T-helper 2 cell (primary cell): ENCODE measurements at regions not wholly inside any gene's neighbourhood (a gene's known extent, or its start where the extent isn't known, plus 50 kb on each side); places are given as distances from the start of the nearest gene placed in this dataset.
"Not testable (repeated sequence)": the region's sequence is repeated elsewhere in the genome, so short reads cannot be mapped to it uniquely, and the experiment has no call there.

Experiments used
- DNase-seq, 5 experiments: peaks; one replicate each; pipeline versions ENCODE4 v3.0.0 to v3.0.0-alpha.2; 2012 to 2022

DNA sequence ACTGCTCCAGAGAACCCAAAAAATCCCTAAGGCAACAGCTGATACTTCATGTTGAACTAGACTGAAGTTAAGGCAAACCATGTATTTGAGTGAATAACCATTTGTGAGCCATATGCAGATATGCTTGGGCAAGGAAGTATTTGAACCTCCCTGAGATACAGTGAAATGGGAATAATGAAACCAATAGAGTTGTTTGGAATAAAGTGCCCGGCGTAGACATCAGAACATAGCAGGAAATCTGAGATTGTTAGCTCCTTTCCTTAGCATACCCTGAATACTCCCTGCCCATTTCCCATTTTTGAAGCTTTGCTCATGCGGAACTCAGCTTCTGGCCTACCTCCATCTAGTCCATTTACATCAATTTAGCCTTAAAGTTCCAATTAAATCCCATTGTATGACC lies 611.9 kb downstream of the EFNA5 start:
- DNase-seq, result no peak

DNA sequence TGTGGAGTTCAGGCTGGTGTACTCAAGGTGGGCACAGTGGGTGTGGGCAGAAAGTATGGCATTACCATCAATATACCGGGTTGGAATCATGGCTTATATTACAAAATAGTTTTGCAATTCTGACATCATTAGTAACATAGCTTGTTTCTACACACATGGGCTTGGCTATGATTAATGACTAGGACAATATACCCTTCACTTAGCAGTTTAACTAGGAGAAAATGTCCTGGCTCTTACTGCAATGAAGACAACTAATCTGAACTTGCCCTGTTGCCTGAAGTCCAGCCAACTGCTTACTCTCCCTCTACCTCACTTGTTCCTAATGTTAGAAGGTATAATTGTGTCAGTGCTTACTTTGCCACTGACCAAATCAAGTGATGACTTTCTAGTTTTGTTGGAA lies 612.5 kb downstream of the EFNA5 start:
- DNase-seq, result no peak

GRCh38 chr5:107056278-107056677 lies 614.5 kb downstream of the EFNA5 start:
- DNase-seq, result no peak

- DNase-seq, result no peak
Observed at GRCh38 chr5:107047048-107047447, 623.7 kb downstream of the EFNA5 start.

DNA sequence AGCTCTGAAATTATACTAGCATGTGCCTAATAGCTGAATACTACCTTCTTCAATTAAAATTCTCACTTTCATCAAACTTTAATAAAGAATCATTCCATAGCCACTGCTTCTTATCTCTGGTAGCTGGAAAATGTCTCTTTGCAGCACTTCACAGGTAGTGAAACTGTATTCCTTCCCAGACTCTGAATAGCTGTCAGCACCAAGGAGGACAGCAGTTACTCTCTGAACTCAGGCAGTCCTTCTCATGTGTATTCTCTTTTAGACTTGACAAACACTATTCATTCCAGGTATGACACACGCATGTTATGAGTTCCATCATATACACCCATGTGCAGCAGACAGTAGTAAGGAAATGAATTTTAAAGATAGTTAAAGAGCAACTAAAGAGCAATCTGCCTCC lies 627.1 kb downstream of the EFNA5 start:
- no peak for DNase-seq

GRCh38 chr5:107040907-107041306 lies 629.8 kb downstream of the EFNA5 start:
- DNase-seq, result no peak

DNA sequence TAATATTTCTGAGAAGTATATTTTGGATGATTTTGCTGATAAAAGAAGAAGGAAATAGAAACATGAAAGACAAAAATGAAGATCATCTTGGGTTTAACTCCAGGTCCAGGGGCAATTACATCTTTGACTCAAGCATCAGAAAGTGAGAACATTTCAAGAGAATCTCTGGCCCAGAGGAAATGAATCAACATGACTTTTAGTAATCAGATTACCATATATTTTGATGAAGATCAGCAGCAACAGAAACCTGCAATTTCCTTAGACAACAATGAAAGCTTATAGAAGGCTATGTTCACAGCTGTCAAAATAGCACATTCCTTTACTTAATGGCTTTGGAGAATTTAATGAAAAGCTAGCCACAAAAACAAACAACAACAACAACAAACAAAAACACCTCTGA lies 638.1 kb downstream of the EFNA5 start:
- no peak for DNase-seq

- DNase-seq, result no peak
Observed at GRCh38 chr5:107028938-107029337, 641.8 kb downstream of the EFNA5 start.

DNA sequence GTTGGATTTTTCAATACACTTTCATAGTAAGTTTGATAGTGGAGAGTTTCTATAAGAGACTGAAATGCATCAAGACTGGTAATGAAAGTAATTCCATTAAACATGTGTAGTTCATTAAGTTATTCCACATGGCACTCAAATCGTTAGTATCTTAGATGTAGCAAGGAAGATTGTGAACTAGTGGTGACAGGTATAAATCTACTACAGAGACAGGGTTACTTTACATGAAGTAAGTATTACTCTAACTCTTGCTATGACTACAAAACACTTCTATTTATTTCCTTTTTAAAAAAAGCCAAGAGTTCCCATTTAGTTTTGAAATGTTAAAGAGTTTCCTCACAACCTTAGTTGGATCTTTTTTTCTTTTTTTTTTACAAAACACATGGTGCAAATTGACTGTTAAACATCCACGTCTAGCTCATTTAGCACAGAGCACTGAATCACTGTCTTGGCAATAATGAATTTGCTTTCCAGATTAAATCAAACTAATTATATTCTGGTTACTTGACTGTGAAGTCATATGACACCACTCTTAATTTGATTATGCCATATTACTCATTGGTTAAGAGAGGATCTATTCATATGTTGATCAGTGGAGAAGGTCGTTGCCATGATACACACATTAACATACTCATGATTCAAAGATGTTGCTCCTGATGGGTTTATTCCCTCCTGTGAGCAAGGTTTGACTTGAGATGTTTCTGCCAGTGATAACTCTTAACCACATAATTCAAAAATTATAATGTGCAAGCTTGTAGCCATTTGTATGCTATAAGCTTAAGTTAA lies 644.8 kb downstream of the EFNA5 start:
- no peak for DNase-seq

- no peak for DNase-seq
Observed at GRCh38 chr5:107023732-107024131, 647.0 kb downstream of the EFNA5 start.

GRCh38 chr5:107021575-107021974 lies 649.2 kb downstream of the EFNA5 start:
- DNase-seq, result no peak

DNA sequence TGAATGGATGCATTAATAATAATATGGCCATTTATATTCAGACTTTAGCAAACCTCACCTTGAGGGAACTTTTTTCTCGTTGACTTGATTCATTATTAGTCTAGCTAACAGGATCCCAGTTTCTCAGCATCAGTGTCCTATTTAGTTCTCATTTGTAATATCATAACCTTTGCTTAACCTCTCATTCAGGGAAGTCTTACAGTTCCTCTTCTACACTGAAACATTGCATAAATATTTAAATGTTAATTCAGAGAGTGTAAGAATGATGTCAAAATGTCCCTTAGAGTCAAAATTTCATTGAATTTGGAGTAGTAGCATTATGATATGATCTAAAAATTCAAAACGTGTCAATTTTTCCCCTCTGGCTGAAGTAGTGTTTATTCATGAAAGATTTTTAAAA lies 650.1 kb downstream of the EFNA5 start:
- no peak for DNase-seq

- no peak for DNase-seq
Observed at GRCh38 chr5:107017616-107018015, 653.1 kb downstream of the EFNA5 start.

DNA sequence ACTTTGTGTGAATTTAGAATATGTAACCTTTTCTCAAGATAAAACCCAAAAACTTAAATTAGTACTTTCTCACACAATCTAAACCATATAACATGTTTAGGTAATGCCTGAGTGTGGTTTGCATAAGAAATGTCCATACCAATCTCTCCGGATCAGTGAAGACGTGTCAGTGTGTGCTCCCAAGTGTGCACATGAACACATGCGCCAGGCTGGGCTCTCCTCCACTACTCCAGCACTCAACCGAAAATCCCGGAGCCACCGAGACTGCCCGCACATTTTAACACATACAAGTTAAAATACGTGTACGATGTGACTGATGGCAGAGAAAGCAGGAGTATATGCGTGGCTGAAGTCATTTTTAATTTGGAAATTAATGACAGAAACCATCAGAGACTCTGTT lies 658.4 kb downstream of the EFNA5 start:
- DNase-seq, result no peak

- DNase-seq, result no peak
Observed at GRCh38 chr5:107011605-107012004, 659.1 kb downstream of the EFNA5 start.

DNA sequence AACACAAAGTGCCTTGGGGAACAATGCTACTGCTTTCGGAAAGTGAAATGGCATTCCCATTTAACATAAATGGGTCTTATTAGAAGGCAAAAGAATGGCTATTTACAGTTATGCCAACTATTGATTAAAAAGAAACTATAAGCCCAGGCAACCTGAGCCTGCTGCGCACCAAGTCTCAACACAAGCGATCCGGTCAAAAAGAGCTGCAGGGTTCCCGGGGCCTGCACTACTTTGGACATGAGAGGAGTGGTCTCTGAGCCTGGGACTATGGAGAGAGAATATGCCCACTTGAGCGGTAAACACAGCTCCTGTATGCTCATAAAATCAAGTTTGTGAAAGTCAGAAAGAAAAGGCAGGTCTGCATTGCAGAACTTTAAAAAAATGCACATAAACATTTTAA lies 660.7 kb downstream of the EFNA5 start:
- DNase-seq, result no peak

DNA sequence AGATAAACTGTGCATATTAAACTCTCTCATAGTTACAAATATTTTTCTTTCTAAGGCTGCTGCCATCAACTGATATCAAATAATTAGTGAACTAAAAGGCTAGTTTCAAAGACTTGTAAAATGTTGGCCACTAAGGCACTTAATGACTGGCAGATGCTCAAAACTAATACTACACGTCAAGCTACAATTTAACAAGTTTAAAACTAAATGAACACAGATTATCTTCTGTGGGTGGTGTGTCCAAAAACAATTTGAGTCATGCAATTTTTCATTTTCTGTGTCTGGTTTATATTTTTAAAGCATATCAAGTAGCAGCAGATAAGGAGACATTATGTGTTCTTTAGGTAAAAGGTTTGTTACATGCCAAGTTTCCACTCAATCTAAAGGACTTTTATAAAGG lies 665.1 kb downstream of the EFNA5 start:
- no peak for DNase-seq

DNA sequence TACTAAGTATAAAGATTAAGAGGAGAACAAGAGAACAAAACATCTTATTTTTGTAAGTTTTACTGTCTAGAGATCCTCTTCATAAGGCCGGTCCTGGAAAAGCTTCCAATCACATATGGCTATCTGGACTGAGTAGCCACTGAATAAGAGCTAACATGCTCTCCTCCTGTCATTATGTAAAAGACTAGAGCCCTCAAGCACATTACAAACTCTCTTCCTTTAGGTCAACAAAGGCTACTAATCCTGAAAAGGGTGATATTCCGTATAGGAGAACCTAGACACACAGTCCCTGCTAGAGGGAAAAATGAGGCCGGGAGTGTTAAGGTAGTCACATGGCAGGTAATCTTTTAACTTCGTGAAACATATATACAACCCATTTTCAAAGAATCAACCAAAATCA lies 665.6 kb downstream of the EFNA5 start:
- no peak for DNase-seq

- DNase-seq, result no peak
Observed at GRCh38 chr5:107002115-107002514, 668.6 kb downstream of the EFNA5 start.

DNA sequence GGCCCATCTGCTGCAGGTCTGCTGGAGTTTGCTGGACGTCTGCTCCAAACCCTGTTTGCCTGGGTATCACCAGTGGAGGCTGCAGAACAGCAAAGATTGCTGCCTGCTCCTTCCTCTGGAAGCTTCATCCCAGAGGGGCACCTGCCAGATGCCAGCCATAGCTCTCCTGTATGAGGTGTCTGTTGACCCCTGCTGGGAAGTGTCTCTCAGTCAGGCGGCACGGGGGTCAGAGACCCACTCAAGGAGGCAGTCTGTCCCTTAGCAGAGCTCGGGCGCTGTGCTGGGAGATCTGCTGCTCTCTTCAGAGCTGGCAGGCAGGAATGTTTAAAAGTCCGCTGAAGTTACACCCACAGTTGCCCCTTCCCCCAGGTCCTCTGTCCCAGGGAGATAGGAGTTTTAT lies 671.2 kb downstream of the EFNA5 start:
- DNase-seq, result not testable (repeated sequence)

DNA sequence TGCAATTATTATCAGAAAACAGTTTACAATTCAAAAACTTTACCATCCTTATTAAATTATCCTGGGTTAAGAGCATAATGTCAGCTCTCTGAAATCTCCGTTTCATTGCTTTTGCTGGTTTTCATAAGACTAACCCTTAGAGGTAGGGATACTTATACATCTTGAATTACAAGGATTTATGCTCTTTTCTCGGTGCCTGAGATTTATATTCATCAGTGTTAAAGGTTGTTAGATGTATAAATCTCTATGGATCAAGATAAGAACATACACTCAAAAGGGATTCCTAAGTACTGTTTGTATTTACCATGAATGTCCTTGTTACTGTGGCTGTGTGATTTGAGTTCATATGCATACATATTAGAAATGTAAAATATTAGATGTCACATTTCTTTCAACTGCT lies 684.7 kb downstream of the EFNA5 start:
- DNase-seq, result no peak

DNA sequence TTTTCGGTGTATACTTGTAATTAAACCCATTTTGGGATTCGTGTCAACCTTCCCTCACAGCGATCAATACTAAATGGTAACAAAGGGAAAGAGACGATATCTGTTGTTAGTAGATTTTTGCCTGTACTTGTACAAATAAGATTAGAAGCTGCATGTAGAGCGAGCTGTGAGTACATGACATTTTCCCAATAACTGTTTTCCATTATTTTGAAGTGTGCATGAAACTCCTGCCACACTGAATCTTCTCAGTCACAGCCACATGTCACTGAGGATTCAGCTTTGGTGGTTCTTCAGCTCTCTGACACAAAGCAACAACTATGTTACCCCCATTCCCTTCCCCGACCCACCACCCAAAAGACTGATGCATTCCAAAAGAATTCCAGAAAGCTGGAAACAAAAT lies 685.6 kb downstream of the EFNA5 start:
- no peak for DNase-seq

DNA sequence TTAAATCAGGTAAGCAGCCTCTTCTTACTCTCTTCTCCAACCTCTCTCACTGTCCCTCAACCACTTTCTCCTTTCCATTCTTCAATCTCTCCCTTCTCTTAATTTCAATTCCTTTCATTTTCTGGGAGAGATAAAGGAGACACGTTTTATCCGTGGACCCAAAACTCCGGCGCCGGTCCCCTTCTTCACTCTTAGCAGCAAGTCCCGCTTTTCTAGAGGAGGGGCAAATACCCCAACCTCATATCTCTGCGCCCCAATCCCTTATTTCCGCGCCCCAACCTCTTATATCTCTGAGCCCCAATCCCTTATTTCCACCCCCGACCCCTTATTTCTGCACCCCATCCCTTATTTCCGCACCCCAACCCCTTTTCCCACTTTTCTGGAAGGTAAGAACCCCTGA lies 691.6 kb downstream of the EFNA5 start:
- DNase-seq, result not testable (repeated sequence)

GRCh38 chr5:106978582-106979165 lies 692.1 kb downstream of the EFNA5 start:
- not testable (repeated sequence) for DNase-seq

DNA sequence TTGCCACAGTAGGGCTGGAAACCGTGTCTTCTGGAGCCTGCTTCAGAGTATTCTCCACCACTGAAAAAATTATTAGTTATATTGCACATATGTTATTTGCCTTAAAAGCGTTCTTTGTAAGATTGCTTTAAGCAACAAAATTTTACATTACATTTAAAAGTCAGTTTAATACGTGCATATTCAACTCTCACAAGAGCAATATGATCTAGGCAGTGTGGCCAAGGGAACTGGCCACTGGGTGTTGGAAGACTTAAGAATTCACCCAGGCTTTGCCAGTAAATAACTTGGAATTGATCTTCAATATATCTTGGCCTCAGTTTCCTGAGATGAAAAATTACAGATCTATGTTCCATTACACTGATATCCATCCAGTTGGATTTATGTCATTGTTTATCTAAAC lies 694.4 kb downstream of the EFNA5 start:
- no peak for DNase-seq
